Right lobe of liver (tissue), 6 donors: ENCODE measurements at regions not wholly inside any gene's neighbourhood (a gene's known extent, or its start where the extent isn't known, plus 50 kb on each side); places are given as distances from the start of the nearest gene placed in this dataset.
A peak's percentile ranks its signal among the peaks of the same experiment; 100 is the strongest.
"Not testable (repeated sequence)": the region's sequence is repeated elsewhere in the genome, so short reads cannot be mapped to it uniquely, and the experiment has no call there.

Experiments used
- ATAC-seq, 4 donors: fragments of 200-7000 bp; cut with Tn5 transposase; one replicate each; pipeline ENCODE4 v1.9.1; 2020; ENCODE audit warnings: mild to moderate bottlenecking in 4 of 4, moderate library complexity in 4 of 4
- DNase-seq, 3 donors: peaks; one replicate each; pipeline ENCODE4 v3.0.0-alpha.2; 2020
- H3K27ac ChIP-seq, 3 donors: fragments of 200-600 bp; one replicate each; pipeline ENCODE4 v1.8.0; 2022
- H3K27me3 ChIP-seq, 2 donors: fragments of 200-600 bp; one replicate each; pipeline ENCODE4 v1.8.0; 2022
- H3K36me3 ChIP-seq, 4 donors: fragments of 200-600 bp; sonication (generic) in 1 of 4; one replicate each; pipeline versions ENCODE4 v1.5.1 to v1.8.0; 2017 to 2022; ENCODE audit warnings: control low read depth in 1 of 4
- H3K4me1 ChIP-seq, 4 donors: fragments of 200-600 bp; sonication (generic) in 1 of 4; one replicate each; pipeline versions ENCODE4 v1.5.1 to v1.8.0; 2017 to 2022; ENCODE audit warnings: control low read depth in 1 of 4
- H3K4me3 ChIP-seq, 3 donors: fragments of 200-600 bp; one replicate each; pipeline ENCODE4 v1.8.0; 2022
- H3K9me3 ChIP-seq, 4 donors: fragments of 200-600 bp; sonication (generic) in 1 of 4; one replicate each; pipeline versions ENCODE4 v1.5.1 to v1.8.0; 2017 to 2022; ENCODE audit warnings: control low read depth in 1 of 4
- WGBS: methylation state at CpG from one replicate; pipeline ENCODE4 v1.1.6; 2018; ENCODE audit warnings: low coverage, low lambda C conversion rate; ENCODE audit not compliant: insufficient coverage; ENCODE audit errors: missing lambda C conversion rate; 5-methylcytosine and 5-hydroxymethylcytosine counted together
- intact Hi-C, 2 donors: fragments of 100-400 bp; cut with DNase I; formaldehyde crosslinking; loops; one replicate each; pipeline versions ENCODE4 v1.11.2 to v1.14.1; 2022
- donor health status: DM: no; HTN: yes; CAD: no.
- donor health status: DM: no; HTN: no; CAD: no.
- donor health status: DM: no; HTN: no; CAD: no.
- donor health status: DM: no; HTN: yes; CAD: no.
- donor health status: DM: no; HTN: yes; CAD: no.

DNA sequence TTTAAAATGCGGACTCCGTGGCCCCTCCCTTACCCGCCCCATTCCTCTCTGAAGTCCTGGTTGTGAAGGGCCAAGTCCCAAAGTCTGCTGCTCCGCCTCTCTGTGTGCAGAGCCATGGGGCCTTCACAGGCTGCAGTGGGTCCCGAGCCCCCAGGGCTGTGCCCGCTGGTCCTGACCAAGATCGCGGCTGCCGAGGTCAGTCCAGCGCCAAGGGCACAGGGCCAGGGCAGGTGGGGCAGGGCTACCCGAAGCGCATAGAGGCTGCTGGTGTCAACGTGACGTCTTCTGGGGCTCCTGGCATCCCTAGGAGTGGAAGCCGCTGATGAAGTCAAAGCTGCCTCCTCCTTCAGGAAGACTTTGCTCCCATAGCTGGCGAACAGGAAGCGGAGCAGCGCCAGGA lies 858.8 kb downstream of the TUBA3C start:
- H3K27me3 ChIP-seq, H3K36me3 ChIP-seq, DNase-seq, H3K27ac ChIP-seq, H3K9me3 ChIP-seq, ATAC-seq, H3K4me1 ChIP-seq, intact Hi-C loops, H3K4me3 ChIP-seq: not testable (repeated sequence)
- 40% methylated on average over 1 of the region's 18 CpGs for WGBS

DNA sequence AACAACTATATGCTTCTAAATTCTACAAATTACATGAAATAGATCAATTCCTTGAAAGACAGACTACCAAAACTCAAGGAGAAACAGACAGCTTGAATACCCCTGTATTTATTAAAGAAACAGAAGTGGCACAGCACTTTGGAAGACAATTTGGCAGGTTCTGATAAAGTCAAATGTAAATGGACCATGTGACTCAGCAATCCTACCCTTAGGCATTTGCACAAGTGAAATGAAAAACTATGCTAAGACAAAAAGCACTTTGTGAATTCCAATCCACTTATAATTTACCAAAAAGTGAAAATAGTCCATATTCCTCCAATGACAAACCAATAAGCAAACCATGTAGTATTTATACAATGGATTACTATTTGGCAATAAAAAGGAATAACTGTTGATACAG lies 862.0 kb downstream of the TUBA3C start:
- H3K4me3 ChIP-seq, intact Hi-C loops, DNase-seq, H3K36me3 ChIP-seq, ATAC-seq, H3K27me3 ChIP-seq, H3K9me3 ChIP-seq, H3K27ac ChIP-seq, H3K4me1 ChIP-seq: not testable (repeated sequence)

DNA sequence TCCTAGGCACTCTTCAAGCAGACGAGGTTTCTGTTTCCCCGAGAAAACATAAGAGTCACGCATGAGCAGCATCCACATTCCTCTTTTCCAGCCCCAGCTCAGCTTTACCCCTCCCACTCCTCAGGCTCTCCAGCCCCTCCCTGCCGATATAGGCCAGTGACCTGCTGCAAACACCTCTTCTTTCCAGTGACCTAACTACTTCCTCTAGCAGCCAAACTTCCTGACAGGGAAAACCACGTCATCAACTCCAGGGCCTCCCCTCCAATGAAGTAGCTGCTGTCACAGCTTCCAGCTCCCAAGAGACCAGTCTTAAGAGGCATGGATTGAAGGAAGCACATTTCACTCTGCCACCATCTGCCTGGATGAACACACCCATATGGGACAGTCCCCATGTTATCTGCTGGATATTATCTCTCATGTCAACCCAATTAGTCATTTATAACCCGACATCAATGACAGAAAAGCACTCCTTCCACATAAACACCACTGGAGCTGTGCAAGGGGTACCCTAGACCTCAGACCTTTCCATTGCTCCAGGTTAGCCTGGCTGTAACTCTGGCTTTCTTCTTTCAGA lies 878.3 kb downstream of the TUBA3C start:
- DNase-seq, H3K27me3 ChIP-seq, H3K27ac ChIP-seq, intact Hi-C loops, H3K36me3 ChIP-seq, H3K4me3 ChIP-seq, ATAC-seq, H3K9me3 ChIP-seq, H3K4me1 ChIP-seq: not testable (repeated sequence)
- WGBS, result 48% methylated on average over 6 of the region's 6 CpGs

DNA sequence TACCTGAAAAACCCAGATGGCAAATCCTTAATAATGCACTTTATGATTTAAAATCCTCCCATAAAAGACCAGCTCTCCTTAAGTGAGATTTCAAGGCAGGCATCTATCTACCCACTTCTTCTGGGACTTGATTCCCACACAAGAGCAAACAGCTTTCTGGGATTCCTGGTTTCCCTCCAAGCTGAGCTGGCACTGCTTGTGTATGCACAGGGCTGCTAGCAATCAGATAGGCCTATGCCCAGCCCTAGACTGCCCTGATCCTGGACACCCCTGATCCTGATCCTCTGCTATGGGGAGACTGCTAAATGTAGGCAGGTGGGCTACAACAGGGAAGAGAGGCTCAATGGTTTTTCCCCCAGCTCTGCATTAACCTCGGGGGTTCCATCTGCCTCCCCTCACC lies 880.7 kb downstream of the TUBA3C start:
- H3K4me3 ChIP-seq, H3K27ac ChIP-seq, H3K27me3 ChIP-seq, H3K4me1 ChIP-seq, H3K36me3 ChIP-seq, DNase-seq, intact Hi-C loops, H3K9me3 ChIP-seq: not testable (repeated sequence)
- peak; percentile 60 to 91 (median 73) for ATAC-seq
- no CpG with 5 or more reads among the region's 1 CpG for WGBS

DNA sequence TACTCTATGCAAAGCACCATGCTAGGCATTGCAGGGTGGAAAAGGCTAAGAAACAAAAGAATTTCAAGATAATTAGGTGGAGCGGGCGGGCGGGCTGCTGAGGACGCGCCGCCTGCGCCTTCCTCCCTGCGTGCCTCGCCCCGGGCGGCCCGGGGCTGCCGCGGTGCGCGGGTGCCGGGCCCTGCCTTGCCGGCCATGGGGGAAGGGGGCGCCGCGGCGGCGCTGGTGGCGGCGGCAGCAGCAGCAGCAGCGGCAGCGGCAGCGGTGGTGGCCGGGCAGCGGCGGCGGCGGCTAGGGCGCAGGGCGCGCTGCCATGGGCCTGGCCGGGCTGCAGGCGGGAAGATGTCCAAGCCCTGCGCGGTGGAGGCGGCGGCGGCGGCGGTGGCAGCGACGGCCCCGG lies 884.3 kb downstream of the TUBA3C start:
- 72% methylated on average over 18 of the region's 48 CpGs for WGBS
- H3K36me3 ChIP-seq, H3K27me3 ChIP-seq, H3K27ac ChIP-seq, H3K4me1 ChIP-seq, H3K9me3 ChIP-seq, DNase-seq, intact Hi-C loops, ATAC-seq, H3K4me3 ChIP-seq: not testable (repeated sequence)

DNA sequence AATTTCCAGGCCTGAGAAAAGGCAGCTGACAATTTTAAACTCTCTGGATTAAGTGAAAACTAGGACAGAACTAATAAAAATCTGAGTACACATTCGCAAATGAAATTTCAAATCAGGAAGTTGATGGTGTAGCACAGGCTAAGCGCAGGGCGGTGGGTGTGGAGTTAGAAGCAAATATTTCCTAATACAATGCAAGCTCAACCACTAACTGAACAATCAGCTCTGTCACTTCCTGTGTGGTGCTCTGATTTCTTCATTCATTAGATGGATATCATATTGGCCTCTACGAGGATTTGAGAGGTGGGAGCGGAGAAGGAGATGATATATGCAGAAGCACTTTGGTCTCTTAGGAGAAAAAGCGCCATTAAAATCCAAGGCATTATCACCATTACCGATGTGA lies 885.0 kb downstream of the TUBA3C start:
- intact Hi-C loops, H3K27ac ChIP-seq, H3K27me3 ChIP-seq, H3K9me3 ChIP-seq, H3K4me1 ChIP-seq, H3K36me3 ChIP-seq, ATAC-seq, H3K4me3 ChIP-seq, DNase-seq: not testable (repeated sequence)
- WGBS, result 65% methylated on average over 2 of the region's 7 CpGs

DNA sequence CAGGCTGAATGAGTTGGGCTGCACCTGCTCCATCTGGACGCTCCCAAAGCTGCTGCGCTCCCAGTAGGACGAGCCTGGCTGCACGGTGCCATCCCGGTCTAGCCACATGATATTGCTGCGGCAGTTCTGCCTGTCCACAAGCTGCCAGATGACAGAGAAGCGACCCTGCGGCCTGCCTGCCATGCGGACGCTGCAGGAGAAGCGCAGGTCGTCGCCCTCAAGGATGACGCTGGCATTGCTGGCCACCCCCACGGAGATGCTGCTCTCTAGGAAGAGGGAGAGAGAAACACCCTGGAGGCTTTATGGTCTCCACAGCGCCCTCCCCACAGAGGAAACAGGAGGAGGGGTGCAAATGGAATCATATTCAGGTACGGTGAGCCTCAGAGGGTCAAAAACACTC lies 887.3 kb downstream of the TUBA3C start:
- H3K36me3 ChIP-seq, intact Hi-C loops, H3K9me3 ChIP-seq, DNase-seq, H3K27me3 ChIP-seq, ATAC-seq, H3K4me3 ChIP-seq, H3K4me1 ChIP-seq, H3K27ac ChIP-seq: not testable (repeated sequence)
- 58% methylated on average over 13 of the region's 17 CpGs for WGBS

DNA sequence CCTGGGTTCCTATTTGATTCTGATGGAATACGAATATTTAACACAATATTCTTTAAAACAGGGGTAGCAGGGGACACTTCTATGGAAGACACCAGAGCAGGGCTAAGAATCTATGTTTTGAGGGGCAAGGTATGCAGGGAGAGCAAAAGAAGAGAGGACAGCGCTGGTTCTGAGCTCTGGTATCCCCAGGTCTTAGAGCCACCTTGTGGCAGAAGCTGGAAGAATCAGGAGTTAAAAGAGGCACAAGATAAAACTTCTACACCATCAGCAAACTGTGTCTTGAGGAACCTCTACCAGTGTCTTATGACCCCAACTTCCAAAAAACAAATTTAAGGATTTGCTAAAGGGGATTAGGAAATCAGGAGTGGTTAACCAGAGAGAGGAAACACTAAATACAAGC lies 894.8 kb downstream of the TUBA3C start:
- H3K27me3 ChIP-seq, H3K36me3 ChIP-seq, H3K27ac ChIP-seq, intact Hi-C loops, H3K4me3 ChIP-seq, H3K9me3 ChIP-seq, DNase-seq, H3K4me1 ChIP-seq: not testable (repeated sequence)
- ATAC-seq, result peak; percentile 43 to 66 (median 52)
- WGBS, result 14% methylated on average over 2 of the region's 2 CpGs

DNA sequence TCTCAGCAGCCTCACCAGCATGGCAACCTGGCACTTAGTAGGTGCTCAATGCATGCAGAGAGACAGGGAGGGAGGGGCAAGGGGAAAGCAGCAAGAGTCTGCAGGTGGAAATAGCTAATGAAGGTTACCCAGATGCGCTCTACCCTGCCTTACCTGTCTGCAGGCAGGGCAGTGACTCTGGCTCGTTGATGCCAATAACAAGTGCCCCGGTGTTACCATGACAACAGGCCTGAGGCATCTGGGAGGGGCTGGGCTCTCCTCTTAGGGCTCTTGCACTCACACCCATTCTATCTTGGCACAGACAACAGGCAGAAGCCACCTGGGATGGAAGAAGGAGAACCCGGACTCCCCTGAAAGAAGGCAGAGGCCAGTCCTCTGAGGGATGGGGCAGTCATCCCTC lies 896.0 kb downstream of the TUBA3C start:
- H3K9me3 ChIP-seq, H3K4me3 ChIP-seq, intact Hi-C loops, H3K27ac ChIP-seq, DNase-seq, H3K27me3 ChIP-seq, ATAC-seq, H3K4me1 ChIP-seq, H3K36me3 ChIP-seq: not testable (repeated sequence)
- no CpG with 5 or more reads among the region's 4 CpGs for WGBS

DNA sequence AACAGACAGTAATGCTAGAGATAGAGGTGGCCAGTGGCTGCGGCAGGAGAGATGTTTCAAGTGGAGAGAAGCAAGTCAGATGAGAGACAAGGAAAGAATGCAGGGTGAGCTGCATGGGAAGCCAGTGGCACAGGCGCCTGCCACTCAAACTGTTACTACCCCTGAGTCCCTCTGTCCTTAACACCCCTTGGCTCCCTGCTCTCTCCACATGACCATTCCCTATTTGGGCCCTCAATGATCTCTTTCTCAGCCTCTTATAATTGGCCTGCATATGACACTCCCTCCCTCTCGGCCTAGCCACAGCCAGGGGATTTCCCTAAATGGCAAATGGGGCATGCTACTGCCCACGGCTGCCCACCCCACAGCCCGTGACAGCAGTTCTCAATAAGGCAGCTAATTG lies 897.6 kb downstream of the TUBA3C start:
- intact Hi-C loops, result not testable (repeated sequence)

DNA sequence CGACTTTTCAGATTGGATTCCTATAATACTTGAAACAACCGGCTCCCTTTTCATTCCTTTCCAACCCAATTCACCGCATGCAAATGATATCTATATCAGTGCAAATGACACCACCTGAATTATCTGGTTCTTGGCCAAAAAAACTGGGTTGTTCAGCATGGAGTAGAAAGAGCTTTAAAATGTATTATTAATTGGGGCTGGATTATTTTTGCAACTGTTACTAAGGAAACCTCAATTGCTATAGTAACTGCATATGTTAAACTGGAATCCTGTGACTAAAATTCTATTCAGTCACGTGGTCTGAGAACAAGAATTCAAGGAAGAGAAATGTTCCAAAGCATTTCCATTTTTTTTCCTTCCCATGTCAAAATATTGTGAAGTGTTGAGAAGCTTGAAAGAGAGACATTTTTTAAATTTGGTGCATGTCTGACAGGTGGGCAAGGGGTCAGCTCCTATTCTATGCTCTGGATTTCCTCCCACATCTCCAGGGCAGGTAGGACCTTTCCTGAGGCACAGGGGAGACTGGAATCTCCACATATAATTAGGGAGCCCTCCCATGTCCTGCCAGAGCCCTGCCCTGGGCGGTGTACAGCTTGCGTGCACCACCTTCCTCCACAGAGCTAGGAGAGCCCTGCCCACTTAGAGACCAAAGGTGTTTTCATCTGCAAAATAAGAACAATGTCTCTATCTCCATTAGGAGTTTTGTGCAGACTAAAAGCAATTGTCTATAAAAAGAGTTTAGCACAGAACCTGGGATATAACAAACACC lies 899.6 kb downstream of the TUBA3C start:
- 27% methylated on average over 1 of the region's 6 CpGs for WGBS

More for the DNA sequence above, 897.6 kb downstream of the TUBA3C start:
- not testable (repeated sequence) for H3K27ac ChIP-seq, ATAC-seq, H3K27me3 ChIP-seq, H3K4me3 ChIP-seq, DNase-seq, H3K4me1 ChIP-seq, H3K36me3 ChIP-seq, H3K9me3 ChIP-seq
- WGBS, result 34% methylated on average over 3 of the region's 5 CpGs

More for the DNA sequence above, 899.6 kb downstream of the TUBA3C start:
- intact Hi-C loops, H3K4me1 ChIP-seq, H3K9me3 ChIP-seq, H3K36me3 ChIP-seq, H3K27ac ChIP-seq, ATAC-seq, DNase-seq, H3K27me3 ChIP-seq, H3K4me3 ChIP-seq: not testable (repeated sequence)
